Transverse colon (tissue), 3 donors: ENCODE measurements at regions not wholly inside any gene's neighbourhood (a gene's known extent, or its start where the extent isn't known, plus 50 kb on each side); places are given as distances from the start of the nearest gene placed in this dataset.

Source experiments
- CTCF ChIP-seq, 5 experiments: fragments of 200-600 bp in 3 of 5; fragments of 450-650 bp in 2 of 5; sonication (generic) in 3 of 5; IDR thresholded peaks; 1 replicate in 2 of 5; 2 replicates in 3 of 5; pipeline ENCODE4 v1.5.1; 2016 to 2017; ENCODE audit warnings: antibody characterized with exemption in 5 of 5, inconsistent platforms in 3 of 5, mild to moderate bottlenecking in 2 of 5, moderate library complexity in 1 of 5
- POLR2A ChIP-seq: fragments of 450-650 bp; IDR thresholded peaks from one replicate; pipeline ENCODE4 v1.6.1; 2016; ENCODE audit warnings: antibody characterized with exemption, mild to moderate bottlenecking, moderate library complexity

DNA sequence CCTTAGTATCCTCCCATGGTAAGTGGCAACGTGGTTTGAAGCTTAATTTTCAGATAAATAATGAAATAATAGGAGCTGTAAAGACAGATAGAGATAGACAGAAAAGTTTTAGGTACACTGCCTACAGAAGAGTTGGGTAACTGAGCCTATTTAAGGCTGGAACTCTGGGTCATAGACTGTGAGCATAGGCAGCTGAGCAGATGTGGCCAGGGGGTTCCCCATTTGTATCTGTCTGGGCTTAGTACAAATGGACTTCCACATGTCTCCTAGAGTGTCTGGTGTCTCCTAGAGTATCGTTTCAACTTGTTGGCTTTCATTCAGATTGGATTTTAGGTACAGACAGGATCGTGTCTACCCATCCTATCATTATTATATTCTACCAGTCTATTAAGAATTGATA lies 649.8 kb downstream of the DHX35 start:
- TF ChIP-seq CTCF (IDR thresholded peaks at IDR 0.05): no peak
- no peak for TF ChIP-seq POLR2A
